HG03097 (cell line): ENCODE measurements at regions not wholly inside any gene's neighbourhood (a gene's known extent, or its start where the extent isn't known, plus 50 kb on each side); places are given as distances from the start of the nearest gene placed in this dataset.

Source experiments
- ATAC-seq: cut with Tn5 transposase; IDR thresholded peaks from one replicate; pipeline ENCODE4 v1.9.1; 2021; ENCODE audit not compliant: unreplicated experiment, low FRiP score

- ATAC-seq: no peak
Observed at GRCh38 chr12:24078318-24078765, 128.9 kb upstream of the SOX5 start.

- ATAC-seq: no peak
Observed at GRCh38 chr12:24077161-24077560, 127.7 kb upstream of the SOX5 start.

- no peak for ATAC-seq
Observed at GRCh38 chr12:24075650-24076049, 126.2 kb upstream of the SOX5 start.

- no peak for ATAC-seq
Observed at GRCh38 chr12:24073170-24073810, 123.8 kb upstream of the SOX5 start.

- ATAC-seq: no peak
Observed at GRCh38 chr12:24072302-24072701, 122.8 kb upstream of the SOX5 start.

GRCh38 chr12:24071842-24072241 lies 122.4 kb upstream of the SOX5 start:
- ATAC-seq: no peak

GRCh38 chr12:24069532-24070395 lies 120.3 kb upstream of the SOX5 start:
- ATAC-seq: no peak

GRCh38 chr12:24066865-24067264 lies 117.4 kb upstream of the SOX5 start:
- ATAC-seq: no peak

- ATAC-seq: no peak
Observed at GRCh38 chr12:24066097-24066496, 116.6 kb upstream of the SOX5 start.

GRCh38 chr12:24062642-24063245 lies 113.3 kb upstream of the SOX5 start:
- ATAC-seq: no peak

GRCh38 chr12:24060089-24060488 lies 110.6 kb upstream of the SOX5 start:
- no peak for ATAC-seq

- no peak for ATAC-seq
Observed at GRCh38 chr12:24057920-24058476, 108.5 kb upstream of the SOX5 start.

- no peak for ATAC-seq
Observed at GRCh38 chr12:24055747-24056146, 106.3 kb upstream of the SOX5 start.

GRCh38 chr12:24054416-24054815 lies 104.9 kb upstream of the SOX5 start:
- ATAC-seq: no peak

- no peak for ATAC-seq
Observed at GRCh38 chr12:24049728-24050127, 100.3 kb upstream of the SOX5 start.

- ATAC-seq: peak; percentile 79
Observed at GRCh38 chr12:24049101-24049500, 99.6 kb upstream of the SOX5 start.

GRCh38 chr12:24048446-24048845 lies 99.0 kb upstream of the SOX5 start:
- no peak for ATAC-seq

- no peak for ATAC-seq
Observed at GRCh38 chr12:24047326-24047725, 97.9 kb upstream of the SOX5 start.

- ATAC-seq: no peak
Observed at GRCh38 chr12:24045816-24046257, 96.4 kb upstream of the SOX5 start.

- ATAC-seq: no peak
Observed at GRCh38 chr12:24044941-24045703, 95.7 kb upstream of the SOX5 start.
